Panc1 (cell line): ENCODE measurements at regions not wholly inside any gene's neighbourhood (a gene's known extent, or its start where the extent isn't known, plus 50 kb on each side); places are given as distances from the start of the nearest gene placed in this dataset.

Source experiments
- ATAC-seq: fragments of 200-7000 bp; cut with Tn5 transposase; 2 replicates; pipeline ENCODE4 v1.9.1; 2020; ENCODE audit warnings: mild to moderate bottlenecking, moderate library complexity
- BruUV-seq: library from RNA; stranded (reverse); fragments of 400-500 nt; replicated peaks from 2 replicates; lab custom pipeline; 2021; lab: Mats Ljungman, UMichigan
- CTCF ChIA-PET: fragments of 300-600 bp; sonication (Branson Sonifier 250); formaldehyde crosslinking; loops from one replicate; lab custom pipeline; 2022; ENCODE audit warnings: antibody characterized with exemption; lab: Charles Lee
- POLR2A ChIA-PET: fragments of 300-600 bp; sonication (Branson Sonifier 250); formaldehyde crosslinking; loops from one replicate; lab custom pipeline; 2022; ENCODE audit warnings: antibody characterized with exemption; lab: Charles Lee
- DNase-seq: peaks from one replicate; pipeline ENCODE4 v3.0.0-alpha.2; 2010; ENCODE audit warnings: low read depth, low spot score
- H3K27ac ChIP-seq: 2 replicates; pipeline ENCODE4 v1.5.1; 2011; ENCODE audit warnings: mild to moderate bottlenecking, low read length, inconsistent platforms
- H3K27me3 ChIP-seq: fragments of 200-500 bp; sonication (Bioruptor generic); 2 replicates; pipeline ENCODE4 v1.6.0; 2014; ENCODE audit warnings: low read length, inconsistent platforms; ENCODE audit not compliant: control insufficient read depth, insufficient read depth
- H3K36me3 ChIP-seq: fragments of 200-500 bp; sonication (Bioruptor generic); 2 replicates; pipeline ENCODE4 v1.5.1; 2014; ENCODE audit warnings: inconsistent platforms, mild to moderate bottlenecking, low read length, moderate library complexity; ENCODE audit not compliant: control insufficient read depth, insufficient read depth
- H3K4me1 ChIP-seq: 2 replicates; pipeline ENCODE4 v1.5.1; 2011; ENCODE audit warnings: inconsistent platforms, mild to moderate bottlenecking, low read length, moderate library complexity; ENCODE audit not compliant: control insufficient read depth, insufficient read depth
- H3K4me3 ChIP-seq, 2 experiments: 2 replicates each; pipeline ENCODE4 v1.5.1; 2011 to 2012; ENCODE audit warnings: low read depth in 2 of 2, low read length in 2 of 2, mild to moderate bottlenecking in 2 of 2, inconsistent platforms in 1 of 2, moderate library complexity in 1 of 2
- H3K9me3 ChIP-seq: fragments of 200-500 bp; sonication (Bioruptor generic); 2 replicates; pipeline ENCODE4 v1.5.1; 2014; ENCODE audit warnings: low read depth, mild to moderate bottlenecking, inconsistent platforms, low read length, moderate library complexity; ENCODE audit not compliant: control insufficient read depth, insufficient read depth
- CTCF ChIP-seq: fragments of 450-650 bp; IDR thresholded peaks from 2 replicates; pipeline ENCODE4 v1.5.1; 2017; ENCODE audit warnings: mild to moderate bottlenecking
- POLR2AphosphoS5 ChIP-seq: IDR thresholded peaks from 2 replicates; pipeline ENCODE4 v1.6.1; 2012; ENCODE audit warnings: mild to moderate bottlenecking, low read depth, low read length, moderate library complexity
- REST ChIP-seq, 2 experiments: IDR thresholded peaks; 2 replicates each; pipeline ENCODE4 v1.6.1; 2011 to 2012; ENCODE audit warnings: low read depth in 2 of 2, control low read depth in 1 of 2, low read length in 1 of 2, mild to moderate bottlenecking in 1 of 2, moderate library complexity in 1 of 2; ENCODE audit not compliant: insufficient read depth in 1 of 2
- SIN3A ChIP-seq: IDR thresholded peaks from 2 replicates; pipeline ENCODE4 v1.6.1; 2012; ENCODE audit warnings: low read depth, mild to moderate bottlenecking, low read length, moderate library complexity, borderline replicate concordance; ENCODE audit not compliant: insufficient read depth
- TCF7L2 ChIP-seq: IDR thresholded peaks from 2 replicates; pipeline ENCODE4 v1.6.1; 2011; ENCODE audit warnings: mild to moderate bottlenecking, low read depth, low read length, inconsistent platforms
- in situ Hi-C: cut with HindIII; loops from 2 replicates; pipeline ENCODE4 v1.10.0; 2016; ENCODE audit warnings: low sequenced_read_pairs, low pct_unique_long_range_greater_than_20kb
- intact Hi-C: fragments of 100-400 bp; cut with micrococcal nuclease; formaldehyde crosslinking; loops from one replicate; pipeline ENCODE4 v1.10.0; 2022; ENCODE audit not compliant: unreplicated experiment

GRCh38 chr18:39935598-39935997 lies 2019.4 kb upstream of the PIK3C3 start:
- Histone ChIP-seq H3K9me3 (no peaks in the 10 kb centered on the region), H3K36me3 (no peaks in the 10 kb centered on the region), H3K27ac (no peak overlapping the region), H3K27me3 (no peaks in the 10 kb centered on the region), H3K4me1 (no peaks in the 10 kb centered on the region), H3K4me3 (no peak overlapping the region)
- DNase-seq (no peak), ATAC-seq (no peak)
- no peak for TF ChIP-seq SIN3A
- no peak for TF ChIP-seq POLR2AphosphoS5
- TF ChIP-seq CTCF: no peak
- TF ChIP-seq REST (IDR thresholded peaks at IDR 0.05; ENCODE audit: insufficient read depth in 1 of 2, low read depth in 2 of 2, low read length in 1 of 2): no peak
- no peak for TF ChIP-seq TCF7L2
- intact Hi-C loops (no loop called here), in situ Hi-C loops (no loop called here)
- no TSS peak for BruUV-seq
- ChIA-PET CTCF (no interaction called here), POLR2A (no interaction called here)

DNA sequence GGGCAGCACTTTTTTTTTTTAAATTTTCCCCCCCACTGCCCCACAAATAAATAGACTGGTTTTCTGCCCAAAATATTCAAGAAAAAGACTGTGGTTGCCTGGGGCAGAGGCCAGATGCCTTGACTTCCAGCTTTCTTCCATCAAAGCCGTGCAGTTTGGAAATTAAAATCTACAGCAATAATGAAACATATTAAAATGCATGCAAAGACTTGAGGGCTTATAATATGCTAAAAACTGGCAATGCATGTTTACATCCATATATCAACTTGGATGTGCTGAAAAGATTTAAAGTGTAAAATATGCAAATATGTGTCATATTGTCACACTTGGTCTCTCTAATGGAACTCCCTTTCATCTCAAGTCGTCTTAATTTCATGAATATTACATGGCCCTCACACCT lies 2036.2 kb upstream of the PIK3C3 start:
- TF ChIP-seq TCF7L2 (no peak), SIN3A (no peak), POLR2AphosphoS5 (no peak), CTCF (no peak), REST (IDR thresholded peaks at IDR 0.05; ENCODE audit: insufficient read depth in 1 of 2, low read depth in 2 of 2, low read length in 1 of 2) (no peak)
- in situ Hi-C loops (no loop called here), intact Hi-C loops (no loop called here)
- ATAC-seq (no peak), DNase-seq (no peak)
- POLR2A ChIA-PET: interaction anchor here (0.7 kb wide), 1 partner anchor 26 kb away, joined by 3 read pairs; no protein-coding TSS in a partner anchor
- CTCF ChIA-PET: interaction anchor here (0.7 kb wide), 1 partner anchor 12 kb away, joined by 4 read pairs; no protein-coding TSS in a partner anchor
- H3K4me1 ChIP-seq: no peaks in the 10 kb centered on the region
- no peak overlapping the region for H3K4me3 ChIP-seq
- no peaks in the 10 kb centered on the region for H3K9me3 ChIP-seq
- no TSS peak for BruUV-seq
- no peak overlapping the region for H3K27ac ChIP-seq
- H3K27me3 ChIP-seq: no peaks in the 10 kb centered on the region
- no peaks in the 10 kb centered on the region for H3K36me3 ChIP-seq
